ENCODE measurements at regions not wholly inside any gene's neighbourhood (a gene's known extent, or its start where the extent isn't known, plus 50 kb on each side); places are given as distances from the start of the nearest gene placed in this dataset.

GRCh38 chr7:32661929-32662328 lies 166.6 kb downstream of the AVL9 start:
- no peaks in the 10 kb centered on the region for H3K27me3 ChIP-seq (ENCODE audit: insufficient read depth, low read depth)
- H3K79me2 ChIP-seq (ENCODE audit: insufficient read depth, low read depth), result no peaks in the 10 kb centered on the region
- H3K36me3 ChIP-seq (ENCODE audit: insufficient read depth), result no peaks in the 10 kb centered on the region
- no peak for TF ChIP-seq CTCF (conservative IDR thresholded peaks at IDR 0.05; ENCODE audit: low read depth, low read length)
- H3K27ac ChIP-seq, result no peak overlapping the region
- H3K4me3 ChIP-seq (IDR thresholded peaks at IDR 0.05; ENCODE audit: insufficient read depth, low read depth, low read length), result no peak overlapping the region
- H2AFZ ChIP-seq (ENCODE audit: low read depth), result no peak overlapping the region
- H3K9ac ChIP-seq, result no peak overlapping the region
- no peaks in the 10 kb centered on the region for H3K4me1 ChIP-seq (ENCODE audit: low read depth, poor library complexity, severe bottlenecking)
- H4K20me1 ChIP-seq (ENCODE audit: insufficient read depth), result no peaks in the 10 kb centered on the region
- H3K4me2 ChIP-seq, result no peak overlapping the region

GRCh38 chr7:32661501-32661900 lies 166.2 kb downstream of the AVL9 start:
- no peak overlapping the region for H3K9ac ChIP-seq
- no peaks in the 10 kb centered on the region for H3K36me3 ChIP-seq (ENCODE audit: insufficient read depth)
- no peak for TF ChIP-seq CTCF (conservative IDR thresholded peaks at IDR 0.05; ENCODE audit: low read depth, low read length)
- no peaks in the 10 kb centered on the region for H3K79me2 ChIP-seq (ENCODE audit: insufficient read depth, low read depth)
- no peaks in the 10 kb centered on the region for H4K20me1 ChIP-seq (ENCODE audit: insufficient read depth)
- H2AFZ ChIP-seq (ENCODE audit: low read depth), result no peak overlapping the region
- no peaks in the 10 kb centered on the region for H3K27me3 ChIP-seq (ENCODE audit: insufficient read depth, low read depth)
- H3K4me3 ChIP-seq (IDR thresholded peaks at IDR 0.05; ENCODE audit: insufficient read depth, low read depth, low read length), result no peak overlapping the region
- no peak overlapping the region for H3K27ac ChIP-seq
- H3K4me2 ChIP-seq, result no peak overlapping the region
- no peaks in the 10 kb centered on the region for H3K4me1 ChIP-seq (ENCODE audit: low read depth, poor library complexity, severe bottlenecking)

DNA sequence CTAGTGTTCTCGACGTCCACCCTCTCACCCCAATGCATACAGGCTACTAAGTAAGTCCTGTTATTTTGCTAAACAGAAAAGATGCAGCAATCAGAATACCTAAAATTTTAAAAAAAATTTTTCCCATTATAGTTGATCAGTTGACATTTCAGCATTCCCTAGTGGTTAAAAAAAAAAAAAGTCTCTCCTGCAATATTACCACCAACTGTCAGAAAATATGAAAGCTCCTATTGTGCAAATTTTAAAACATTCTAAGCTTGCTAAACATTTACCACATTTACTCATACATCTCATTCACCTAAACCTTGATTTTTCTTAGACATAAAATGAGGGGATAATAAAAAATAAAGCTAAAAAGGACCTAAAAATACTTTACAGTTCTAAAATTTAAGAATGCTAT lies 165.6 kb downstream of the AVL9 start:
- Histone ChIP-seq H3K79me2 (ENCODE audit: insufficient read depth, low read depth) (no peaks in the 10 kb centered on the region), H3K4me3 (IDR thresholded peaks at IDR 0.05; ENCODE audit: insufficient read depth, low read depth, low read length) (no peak overlapping the region), H3K4me2 (no peak overlapping the region), H3K36me3 (ENCODE audit: insufficient read depth) (no peaks in the 10 kb centered on the region), H3K4me1 (ENCODE audit: low read depth, poor library complexity, severe bottlenecking) (no peaks in the 10 kb centered on the region), H2AFZ (ENCODE audit: low read depth) (no peak overlapping the region), H3K9ac (no peak overlapping the region), H3K27me3 (ENCODE audit: insufficient read depth, low read depth) (no peaks in the 10 kb centered on the region), H3K27ac (no peak overlapping the region), H4K20me1 (ENCODE audit: insufficient read depth) (no peaks in the 10 kb centered on the region)
- TF ChIP-seq CTCF (conservative IDR thresholded peaks at IDR 0.05; ENCODE audit: low read depth, low read length), result no peak

- H3K4me2 ChIP-seq, result no peak overlapping the region
- no peak overlapping the region for H3K9ac ChIP-seq
- H2AFZ ChIP-seq (ENCODE audit: low read depth), result no peak overlapping the region
- H3K27ac ChIP-seq, result no peak overlapping the region
- no peaks in the 10 kb centered on the region for H3K27me3 ChIP-seq (ENCODE audit: insufficient read depth, low read depth)
- no peak overlapping the region for H3K4me3 ChIP-seq (IDR thresholded peaks at IDR 0.05; ENCODE audit: insufficient read depth, low read depth, low read length)
- no peak for TF ChIP-seq CTCF (conservative IDR thresholded peaks at IDR 0.05; ENCODE audit: low read depth, low read length)
- H3K79me2 ChIP-seq (ENCODE audit: insufficient read depth, low read depth), result no peaks in the 10 kb centered on the region
- no peaks in the 10 kb centered on the region for H3K4me1 ChIP-seq (ENCODE audit: low read depth, poor library complexity, severe bottlenecking)
- H4K20me1 ChIP-seq (ENCODE audit: insufficient read depth), result no peaks in the 10 kb centered on the region
- no peaks in the 10 kb centered on the region for H3K36me3 ChIP-seq (ENCODE audit: insufficient read depth)
These were observed 164.6 kb downstream of the AVL9 start for GRCh38 chr7:32659853-32660252.

DNA sequence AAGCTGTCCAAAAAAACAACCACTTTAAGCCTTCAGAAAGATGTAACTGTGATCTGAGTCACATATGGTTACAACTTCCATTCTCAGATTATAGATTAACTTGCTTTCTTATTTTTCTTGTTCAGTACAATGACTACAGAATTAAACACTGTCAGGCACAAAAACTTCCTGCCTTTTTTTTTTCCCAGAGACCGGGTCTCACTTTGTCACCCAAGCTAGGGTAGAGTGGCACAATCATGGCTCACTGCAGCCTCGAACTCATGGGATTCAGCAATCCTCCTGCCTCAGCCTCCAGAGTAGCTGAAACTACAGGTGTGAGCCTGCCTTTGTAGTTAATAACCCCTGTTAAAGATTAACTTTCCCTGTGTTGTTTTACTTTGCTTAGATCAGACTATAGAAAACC lies 163.2 kb downstream of the AVL9 start:
- TF ChIP-seq CTCF (conservative IDR thresholded peaks at IDR 0.05; ENCODE audit: low read depth, low read length), result no peak
- H3K4me3 ChIP-seq (IDR thresholded peaks at IDR 0.05; ENCODE audit: insufficient read depth, low read depth, low read length), result no peak overlapping the region
- no peaks in the 10 kb centered on the region for H4K20me1 ChIP-seq (ENCODE audit: insufficient read depth)
- H3K27me3 ChIP-seq (ENCODE audit: insufficient read depth, low read depth), result no peaks in the 10 kb centered on the region
- no peaks in the 10 kb centered on the region for H3K79me2 ChIP-seq (ENCODE audit: insufficient read depth, low read depth)
- H3K9ac ChIP-seq, result no peak overlapping the region
- no peaks in the 10 kb centered on the region for H3K36me3 ChIP-seq (ENCODE audit: insufficient read depth)
- no peak overlapping the region for H3K27ac ChIP-seq
- no peak overlapping the region for H2AFZ ChIP-seq (ENCODE audit: low read depth)
- H3K4me1 ChIP-seq (ENCODE audit: low read depth, poor library complexity, severe bottlenecking), result no peaks in the 10 kb centered on the region
- no peak overlapping the region for H3K4me2 ChIP-seq

Measured in KMS-11 (cell line).